Heart right ventricle (tissue), 16 donors: ENCODE measurements at regions not wholly inside any gene's neighbourhood (a gene's known extent, or its start where the extent isn't known, plus 50 kb on each side); places are given as distances from the start of the nearest gene placed in this dataset.

ENCODE experiments used
- ATAC-seq, 8 donors: fragments of 200-7000 bp; cut with Tn5 transposase; one replicate each; pipeline ENCODE4 v1.9.1; 2020; ENCODE audit warnings: mild to moderate bottlenecking in 8 of 8, moderate library complexity in 8 of 8, moderate number of reproducible peaks in 1 of 8
- DNase-seq, 2 donors: peaks; one replicate each; pipeline ENCODE4 v3.0.0-alpha.2; 2020
- H3K27ac ChIP-seq, 10 donors: fragments of 200-600 bp; sonication (generic) in 2 of 10; one replicate each; pipeline versions ENCODE4 v1.5.0 to v1.8.0; 2020 to 2022; ENCODE audit warnings: mild to moderate bottlenecking in 3 of 10
- H3K27me3 ChIP-seq, 7 donors: fragments of 200-600 bp; one replicate each; pipeline ENCODE4 v1.8.0; 2021 to 2022; ENCODE audit warnings: mild to moderate bottlenecking in 2 of 7
- H3K36me3 ChIP-seq, 9 donors: fragments of 200-600 bp; sonication (generic) in 1 of 9; one replicate each; pipeline versions ENCODE4 v1.5.0 to v1.8.0; 2020 to 2022; ENCODE audit warnings: mild to moderate bottlenecking in 2 of 9
- H3K4me1 ChIP-seq, 9 donors: fragments of 200-600 bp; sonication (generic) in 1 of 9; one replicate each; pipeline versions ENCODE4 v1.5.0 to v1.8.0; 2020 to 2022; ENCODE audit warnings: mild to moderate bottlenecking in 4 of 9
- H3K4me3 ChIP-seq, 10 donors: fragments of 200-600 bp; sonication (generic) in 2 of 10; one replicate each; pipeline versions ENCODE4 v1.5.0 to v1.8.0; 2020 to 2022; ENCODE audit warnings: mild to moderate bottlenecking in 7 of 10, moderate library complexity in 2 of 10
- H3K9me3 ChIP-seq, 11 donors: fragments of 200-600 bp in 10 of 11; sonication (generic) in 2 of 11; one replicate each; pipeline versions ENCODE4 v1.5.0 to v1.8.0; 2013 to 2022; ENCODE audit warnings: mild to moderate bottlenecking in 2 of 11, control low read depth in 1 of 11, moderate library complexity in 1 of 11
- WGBS, 2 donors: extraction: QIAGEN DNeasy Blood & Tissue Kit; methylation state at CpG; one replicate each; pipeline ENCODE4 v1.1.7; 2013; ENCODE audit warnings: inconsistent platforms in 1 of 2; 5-methylcytosine and 5-hydroxymethylcytosine counted together
- intact Hi-C, 10 donors: fragments of 100-400 bp; cut with DNase I; formaldehyde crosslinking; loops; one replicate each; pipeline versions ENCODE4 v1.11.1 to v1.14.2; 2022
- TF ChIP-seq, protein P1 (sequence below), 9 donors: fragments of 200-600 bp; sonication (generic) in 2 of 9; IDR thresholded peaks; one replicate each; pipeline versions ENCODE4 v1.5.0 to v1.8.0; 2021 to 2022; ENCODE audit warnings: antibody characterized with exemption in 9 of 9, mild to moderate bottlenecking in 5 of 9, moderate library complexity in 1 of 9
- donor health status: Arrhythmogenic right ventricular cardiomyopathy.
- donor health status: ischemic (EF 13 %, LVEDD 7.1; RV severe dilation, severe dysfunction).
- donor health status: healthy with polysubstance abuse.
- donor health status: DM: no; HTN: yes; CAD: no.
- donor health status: DM: no; HTN: no; CAD: no.
- donor health status: ischemic (EF 25% LVEDD 6.9; RV normal size, moderate dysfunction).
- donor health status: ischemic (EF 25% LVEDD 5.7; RV mildly dilated, moderate dysfunction).
- donor health status: healthy.
- donor health status: DM: yes; HTN: yes; CAD: no.
- donor health status: Ischemic cardiomyopathy.
- donor health status: ischemic (EF 35%, LVEDD 5.7; RV mildly dilated, moderate dysfunction).
- donor health status: nonischemic (EF 11% LVEDD 7.7; RV severe dilation, severe dysfunction).
- donor health status: DM: yes; HTN: yes; CAD: no.
- donor health status: PGD.
- donor health status: ischemic (EF 29% LVEDD 5.4; RV normal size, mild dysfunction).
- donor health status: nonischemic (EF 23%, LVEDD 6.1; RV moderate dilation, normal function).

DNA sequence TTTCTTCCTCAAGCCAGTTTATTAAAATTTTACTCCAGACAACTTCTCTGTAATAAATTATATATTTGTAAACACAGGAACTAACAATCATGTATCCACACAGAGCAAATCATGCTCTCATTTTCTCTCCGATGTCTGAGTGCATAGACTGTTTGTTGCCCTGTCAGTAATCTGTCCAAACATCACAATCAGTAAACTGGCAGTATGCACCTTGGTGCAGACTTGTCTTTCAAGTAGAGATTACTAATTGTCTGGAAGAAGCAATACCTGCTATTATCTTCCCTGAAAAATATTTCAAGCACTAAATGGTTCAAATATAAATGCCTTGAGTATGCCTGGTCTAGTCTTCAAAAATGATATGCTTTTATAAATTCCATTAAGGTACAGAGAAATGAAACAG, 1260.9 kb downstream of the C4orf33 start:
- H3K4me1 ChIP-seq: no peaks in the 10 kb centered on the region
- H3K27ac ChIP-seq: no peak overlapping the region
- H3K9me3 ChIP-seq: no peaks in the 10 kb centered on the region
- intact Hi-C loops: no loop called here
- H3K36me3 ChIP-seq: no peaks in the 10 kb centered on the region
- TF ChIP-seq, protein P1, sequence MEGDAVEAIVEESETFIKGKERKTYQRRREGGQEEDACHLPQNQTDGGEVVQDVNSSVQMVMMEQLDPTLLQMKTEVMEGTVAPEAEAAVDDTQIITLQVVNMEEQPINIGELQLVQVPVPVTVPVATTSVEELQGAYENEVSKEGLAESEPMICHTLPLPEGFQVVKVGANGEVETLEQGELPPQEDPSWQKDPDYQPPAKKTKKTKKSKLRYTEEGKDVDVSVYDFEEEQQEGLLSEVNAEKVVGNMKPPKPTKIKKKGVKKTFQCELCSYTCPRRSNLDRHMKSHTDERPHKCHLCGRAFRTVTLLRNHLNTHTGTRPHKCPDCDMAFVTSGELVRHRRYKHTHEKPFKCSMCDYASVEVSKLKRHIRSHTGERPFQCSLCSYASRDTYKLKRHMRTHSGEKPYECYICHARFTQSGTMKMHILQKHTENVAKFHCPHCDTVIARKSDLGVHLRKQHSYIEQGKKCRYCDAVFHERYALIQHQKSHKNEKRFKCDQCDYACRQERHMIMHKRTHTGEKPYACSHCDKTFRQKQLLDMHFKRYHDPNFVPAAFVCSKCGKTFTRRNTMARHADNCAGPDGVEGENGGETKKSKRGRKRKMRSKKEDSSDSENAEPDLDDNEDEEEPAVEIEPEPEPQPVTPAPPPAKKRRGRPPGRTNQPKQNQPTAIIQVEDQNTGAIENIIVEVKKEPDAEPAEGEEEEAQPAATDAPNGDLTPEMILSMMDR (IDR thresholded peaks at IDR 0.05): no peak
- WGBS, 2 donors: 44 to 47% methylated on average over 1 of the region's 1 CpG
- H3K27me3 ChIP-seq: no peaks in the 10 kb centered on the region
- no peak for ATAC-seq
- H3K4me3 ChIP-seq: no peak overlapping the region
- DNase-seq: no peak

DNA sequence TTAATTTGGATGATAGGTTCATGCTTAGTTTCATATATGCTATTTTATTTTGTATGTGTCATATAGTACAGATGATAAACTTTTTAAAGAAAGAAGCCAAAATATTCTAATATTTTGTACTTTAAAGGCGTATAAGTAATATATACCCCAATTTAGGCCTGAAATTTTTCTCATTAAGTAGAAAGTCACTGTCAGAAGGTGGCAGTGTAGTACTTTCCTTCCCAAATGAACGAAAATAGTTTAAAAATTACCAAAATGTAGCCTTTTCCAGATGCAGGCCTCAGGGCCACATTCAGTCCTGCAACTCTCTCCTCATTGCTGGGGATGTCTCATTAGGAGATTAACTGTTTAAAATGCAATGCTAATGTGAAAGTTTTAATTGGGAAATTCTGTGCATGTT, 1263.6 kb downstream of the C4orf33 start:
- DNase-seq (no peak), ATAC-seq (no peak)
- WGBS, 2 donors: 43% methylated on average over 2 of the region's 2 CpGs
- Histone ChIP-seq H3K27me3 (no peaks in the 10 kb centered on the region), H3K4me3 (no peak overlapping the region), H3K9me3 (no peaks in the 10 kb centered on the region), H3K27ac (no peak overlapping the region), H3K4me1 (no peaks in the 10 kb centered on the region), H3K36me3 (no peaks in the 10 kb centered on the region)
- TF ChIP-seq, protein P1 (IDR thresholded peaks at IDR 0.05): no peak
- intact Hi-C loops: no loop called here

DNA sequence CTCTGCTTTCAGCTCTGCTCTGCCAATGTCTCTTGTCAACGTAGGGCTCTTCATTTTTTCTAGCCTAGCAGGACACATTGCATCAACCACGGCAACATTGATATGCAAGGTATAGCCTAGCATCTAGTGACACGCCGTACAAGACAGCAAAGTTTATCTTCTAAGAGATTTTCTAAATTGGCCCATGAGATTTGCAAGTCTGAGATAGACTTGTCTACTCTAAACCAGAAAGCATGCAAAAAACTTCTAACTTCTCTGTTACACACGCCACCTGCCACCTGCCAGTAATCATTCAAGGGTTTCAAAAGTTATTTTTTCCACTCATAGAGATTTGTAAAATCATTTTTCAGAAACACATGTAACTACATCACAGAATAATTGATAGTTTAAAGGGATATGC, 1265.7 kb downstream of the C4orf33 start:
- ATAC-seq: no peak
- intact Hi-C loops: no loop called here

DNA sequence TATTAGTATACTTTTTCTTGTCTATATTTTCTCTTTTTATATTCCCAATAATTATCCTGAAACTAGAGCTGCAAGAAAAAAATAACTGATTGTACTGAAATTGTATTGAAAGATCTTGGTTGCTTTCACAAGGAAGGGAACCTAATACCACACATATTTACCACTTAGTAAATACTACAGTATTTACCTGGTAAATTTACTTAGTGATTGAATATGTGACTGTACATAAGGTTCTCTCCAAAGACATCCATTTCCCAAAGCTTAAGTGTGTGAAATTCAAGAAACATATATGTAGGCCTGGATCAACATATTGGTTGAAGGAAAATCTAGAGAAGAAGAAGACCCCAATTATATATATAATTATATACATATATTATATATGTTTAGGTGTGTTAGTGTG, 1272.7 kb downstream of the C4orf33 start:
- ATAC-seq (no peak), DNase-seq (no peak)
- H3K27me3 ChIP-seq: no peaks in the 10 kb centered on the region
- TF ChIP-seq, protein P1 (IDR thresholded peaks at IDR 0.05): no peak
- H3K27ac ChIP-seq: no peak overlapping the region
- intact Hi-C loops: no loop called here
- H3K4me3 ChIP-seq: no peak overlapping the region
- H3K4me1 ChIP-seq: no peaks in the 10 kb centered on the region
- no peaks in the 10 kb centered on the region for H3K36me3 ChIP-seq
- H3K9me3 ChIP-seq: no peaks in the 10 kb centered on the region

More for the DNA sequence above, 1265.7 kb downstream of the C4orf33 start:
- TF ChIP-seq, protein P1 (IDR thresholded peaks at IDR 0.05): no peak
- Histone ChIP-seq H3K4me1 (no peaks in the 10 kb centered on the region), H3K27me3 (no peaks in the 10 kb centered on the region), H3K9me3 (no peaks in the 10 kb centered on the region), H3K4me3 (no peak overlapping the region), H3K27ac (no peak overlapping the region), H3K36me3 (no peaks in the 10 kb centered on the region)
- DNase-seq: no peak
- WGBS, 2 donors: 61 to 67% methylated on average over 5 of the region's 5 CpGs

DNA sequence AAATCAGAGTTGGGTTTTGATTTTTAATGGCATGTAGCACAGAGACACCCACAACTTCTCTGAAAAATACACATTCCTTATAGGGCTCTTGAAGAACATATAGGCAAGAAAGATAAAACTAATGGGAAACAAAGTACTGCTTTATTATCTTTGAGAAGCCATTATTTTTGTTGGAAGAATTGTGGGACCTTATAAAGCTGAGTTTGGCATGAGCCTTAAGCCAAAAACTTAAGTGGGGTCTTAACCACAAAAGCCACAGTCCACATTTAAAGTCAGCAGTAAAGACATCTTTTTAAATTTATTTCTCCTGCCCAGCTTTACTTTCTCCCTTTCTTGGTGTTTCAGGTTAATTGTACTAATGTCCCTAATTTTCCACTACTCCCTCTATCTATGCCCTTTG, 1297.3 kb downstream of the C4orf33 start:
- intact Hi-C loops: no loop called here
- ATAC-seq: no peak
- H3K27ac ChIP-seq: no peak overlapping the region

More for the DNA sequence above, 1297.3 kb downstream of the C4orf33 start:
- H3K4me1 ChIP-seq: no peaks in the 10 kb centered on the region
- no peak overlapping the region for H3K4me3 ChIP-seq
- H3K9me3 ChIP-seq: no peaks in the 10 kb centered on the region
- H3K36me3 ChIP-seq: no peaks in the 10 kb centered on the region
- DNase-seq: no peak
- TF ChIP-seq, protein P1 (IDR thresholded peaks at IDR 0.05): no peak
- H3K27me3 ChIP-seq: no peaks in the 10 kb centered on the region
